ENCODE measurements at regions not wholly inside any gene's neighbourhood (a gene's known extent, or its start where the extent isn't known, plus 50 kb on each side); places are given as distances from the start of the nearest gene placed in this dataset.

DNA sequence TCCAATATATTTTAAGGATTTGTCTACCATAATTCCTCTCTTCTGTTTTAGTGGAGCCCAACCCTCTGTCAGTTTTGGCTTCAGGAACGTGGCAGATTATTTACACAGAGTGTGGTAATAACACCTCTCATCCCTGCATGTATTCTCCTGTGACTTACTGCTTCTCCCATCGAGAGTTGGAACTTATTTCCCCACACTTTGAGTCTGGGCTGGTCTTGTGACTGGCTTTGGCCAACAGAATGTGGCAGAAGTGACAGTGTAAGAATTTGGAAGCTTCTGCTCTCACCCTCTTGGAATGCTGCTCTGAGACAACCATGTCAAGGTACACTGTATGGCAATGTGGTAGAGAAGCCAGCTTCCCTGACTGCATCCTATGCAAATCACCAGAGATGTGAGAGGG, 407.7 kb downstream of the EPM2A start:
- no peaks in the 10 kb centered on the region for H3K4me1 ChIP-seq (ENCODE audit: control insufficient read depth in 2 of 2, insufficient read depth in 2 of 2, low read length in 2 of 2)
- no peak overlapping the region for H2AFZ ChIP-seq (ENCODE audit: insufficient read depth, low read depth, low read length, poor library complexity, severe bottlenecking)
- no peaks in the 10 kb centered on the region for H3K79me2 ChIP-seq (ENCODE audit: control insufficient read depth, insufficient read depth, low read length)
- ATAC-seq (ENCODE audit: low read depth) (no peak), DNase-seq (no peak)
- H3K4me3 Mint-ChIP-seq, result no peak overlapping the region
- no peak overlapping the region for H3K4me3 ChIP-seq (ENCODE audit: control extremely low read depth in 1 of 5, extremely low read depth in 1 of 5, insufficient read depth in 1 of 5, low read depth in 2 of 5, low read length in 4 of 5)
- no peaks in the 10 kb centered on the region for H3K9me3 Mint-ChIP-seq (ENCODE audit: insufficient read depth)
- H3K4me2 ChIP-seq (replicated peaks; ENCODE audit: low read depth, low read length, poor library complexity, severe bottlenecking), result no peak overlapping the region
- POLR2A ChIA-PET, result no interaction called here
- H3K27ac ChIP-seq (ENCODE audit: low read length in 2 of 2), result no peak overlapping the region
- H4K20me1 ChIP-seq (ENCODE audit: control insufficient read depth, insufficient read depth, low read length, poor library complexity, severe bottlenecking), result no peaks in the 10 kb centered on the region
- H3K9me3 ChIP-seq (ENCODE audit: control extremely low read depth in 1 of 3, control insufficient read depth in 2 of 3, insufficient read depth in 1 of 3, low read length in 2 of 3), result no peaks in the 10 kb centered on the region
- H3K27ac Mint-ChIP-seq, result no peak overlapping the region
- peaks cover 3% of the 10 kb centered on the region for H3K27me3 Mint-ChIP-seq
- H3K9ac ChIP-seq (ENCODE audit: low read length), result no peak overlapping the region
- CTCF ChIA-PET, result no interaction called here
- no peaks in the 10 kb centered on the region for H3K27me3 ChIP-seq (replicated peaks in 1 of 4; ENCODE audit: control extremely low read depth in 1 of 4, control insufficient read depth in 3 of 4, insufficient read depth in 4 of 4, low read length in 3 of 4)
- H3K4me1 Mint-ChIP-seq, result no peaks in the 10 kb centered on the region
- no peak for TF ChIP-seq EZH2 (IDR thresholded peaks at IDR 0.05; ENCODE audit: borderline replicate concordance, insufficient read depth, low read depth, low read length, poor library complexity, severe bottlenecking)
- TF ChIP-seq, protein P1, sequence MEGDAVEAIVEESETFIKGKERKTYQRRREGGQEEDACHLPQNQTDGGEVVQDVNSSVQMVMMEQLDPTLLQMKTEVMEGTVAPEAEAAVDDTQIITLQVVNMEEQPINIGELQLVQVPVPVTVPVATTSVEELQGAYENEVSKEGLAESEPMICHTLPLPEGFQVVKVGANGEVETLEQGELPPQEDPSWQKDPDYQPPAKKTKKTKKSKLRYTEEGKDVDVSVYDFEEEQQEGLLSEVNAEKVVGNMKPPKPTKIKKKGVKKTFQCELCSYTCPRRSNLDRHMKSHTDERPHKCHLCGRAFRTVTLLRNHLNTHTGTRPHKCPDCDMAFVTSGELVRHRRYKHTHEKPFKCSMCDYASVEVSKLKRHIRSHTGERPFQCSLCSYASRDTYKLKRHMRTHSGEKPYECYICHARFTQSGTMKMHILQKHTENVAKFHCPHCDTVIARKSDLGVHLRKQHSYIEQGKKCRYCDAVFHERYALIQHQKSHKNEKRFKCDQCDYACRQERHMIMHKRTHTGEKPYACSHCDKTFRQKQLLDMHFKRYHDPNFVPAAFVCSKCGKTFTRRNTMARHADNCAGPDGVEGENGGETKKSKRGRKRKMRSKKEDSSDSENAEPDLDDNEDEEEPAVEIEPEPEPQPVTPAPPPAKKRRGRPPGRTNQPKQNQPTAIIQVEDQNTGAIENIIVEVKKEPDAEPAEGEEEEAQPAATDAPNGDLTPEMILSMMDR (IDR thresholded peaks at IDR 0.05), result no peak
- WGBS (ENCODE audit: insufficient coverage), result 50% methylated on average over 1 of the region's 2 CpGs
- no peaks in the 10 kb centered on the region for H3K36me3 ChIP-seq (replicated peaks in 1 of 2; ENCODE audit: control extremely low read depth in 1 of 2, control insufficient read depth in 1 of 2, extremely low read depth in 1 of 2, insufficient read depth in 2 of 2, low read length in 1 of 2)
- intact Hi-C loops (cut with micrococcal nuclease), result no loop called here

DNA sequence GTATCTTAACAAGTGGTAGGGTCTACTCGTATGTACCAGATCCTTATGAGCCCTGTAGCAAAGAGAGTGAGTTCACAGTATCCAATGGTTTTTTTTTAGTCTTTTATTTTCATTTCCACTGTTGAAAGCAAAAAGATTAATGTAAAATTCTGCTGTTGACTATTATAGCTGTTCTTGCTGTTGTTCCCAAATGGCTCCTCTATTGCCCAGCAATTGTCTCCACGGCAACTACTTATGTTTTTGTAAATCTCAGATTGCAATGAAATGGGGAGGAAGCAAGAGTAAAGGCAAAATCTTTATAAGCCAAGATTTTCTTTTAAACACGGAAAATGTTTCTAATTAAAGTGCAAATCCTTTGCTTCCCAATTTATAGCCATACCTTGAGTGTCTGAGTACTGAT, 406.1 kb downstream of the EPM2A start:
- ATAC-seq (ENCODE audit: low read depth) (no peak), DNase-seq (no peak)
- POLR2A ChIA-PET, result no interaction called here
- Mint-ChIP-seq H3K9me3 (ENCODE audit: insufficient read depth) (no peaks in the 10 kb centered on the region), H3K27me3 (peaks cover 2% of the 10 kb centered on the region), H3K27ac (no peak overlapping the region), H3K4me3 (no peak overlapping the region), H3K4me1 (no peaks in the 10 kb centered on the region)
- Histone ChIP-seq H3K4me2 (replicated peaks; ENCODE audit: low read depth, low read length, poor library complexity, severe bottlenecking) (no peak overlapping the region), H4K20me1 (ENCODE audit: control insufficient read depth, insufficient read depth, low read length, poor library complexity, severe bottlenecking) (no peaks in the 10 kb centered on the region), H3K9me3 (ENCODE audit: control extremely low read depth in 1 of 3, control insufficient read depth in 2 of 3, insufficient read depth in 1 of 3, low read length in 2 of 3) (no peaks in the 10 kb centered on the region), H3K4me1 (ENCODE audit: control insufficient read depth in 2 of 2, insufficient read depth in 2 of 2, low read length in 2 of 2) (no peaks in the 10 kb centered on the region), H3K4me3 (ENCODE audit: control extremely low read depth in 1 of 5, extremely low read depth in 1 of 5, insufficient read depth in 1 of 5, low read depth in 2 of 5, low read length in 4 of 5) (no peak overlapping the region), H3K79me2 (ENCODE audit: control insufficient read depth, insufficient read depth, low read length) (no peaks in the 10 kb centered on the region), H2AFZ (ENCODE audit: insufficient read depth, low read depth, low read length, poor library complexity, severe bottlenecking) (no peak overlapping the region), H3K27ac (ENCODE audit: low read length in 2 of 2) (no peak overlapping the region), H3K27me3 (replicated peaks in 1 of 4; ENCODE audit: control extremely low read depth in 1 of 4, control insufficient read depth in 3 of 4, insufficient read depth in 4 of 4, low read length in 3 of 4) (no peaks in the 10 kb centered on the region), H3K36me3 (replicated peaks in 1 of 2; ENCODE audit: control extremely low read depth in 1 of 2, control insufficient read depth in 1 of 2, extremely low read depth in 1 of 2, insufficient read depth in 2 of 2, low read length in 1 of 2) (no peaks in the 10 kb centered on the region), H3K9ac (ENCODE audit: low read length) (no peak overlapping the region)
- WGBS (ENCODE audit: insufficient coverage), result no CpG with 5 or more reads among the region's 3 CpGs
- CTCF ChIA-PET, result no interaction called here
- TF ChIP-seq EZH2 (IDR thresholded peaks at IDR 0.05; ENCODE audit: borderline replicate concordance, insufficient read depth, low read depth, low read length, poor library complexity, severe bottlenecking), result no peak
- TF ChIP-seq, protein P1 (IDR thresholded peaks at IDR 0.05), result no peak
- intact Hi-C loops (cut with micrococcal nuclease), result no loop called here
